Uterus (tissue), 3 donors: ENCODE measurements at regions not wholly inside any gene's neighbourhood (a gene's known extent, or its start where the extent isn't known, plus 50 kb on each side); places are given as distances from the start of the nearest gene placed in this dataset.

Experiments used
- DNase-seq, 2 donors: peaks; one replicate each; pipeline ENCODE4 v3.0.0-alpha.2; 2019 to 2020
- H3K27ac ChIP-seq, 2 donors: fragments of 200-600 bp; sonication (generic); 1 replicate in 1 of 2; 2 replicates in 1 of 2; pipeline ENCODE4 v1.5.1; 2016 to 2018
- H3K27me3 ChIP-seq, 2 donors: fragments of 200-600 bp; sonication (generic); one replicate each; pipeline ENCODE4 v1.5.1; 2018 to 2019; ENCODE audit warnings: control low read depth in 1 of 2
- H3K36me3 ChIP-seq, 2 donors: fragments of 200-600 bp; sonication (generic); one replicate each; pipeline ENCODE4 v1.5.1; 2019; ENCODE audit warnings: control low read depth in 1 of 2
- H3K4me1 ChIP-seq, 2 donors: fragments of 200-600 bp; sonication (generic); one replicate each; pipeline ENCODE4 v1.5.1; 2018 to 2019; ENCODE audit warnings: control low read depth in 1 of 2
- H3K4me3 ChIP-seq, 2 donors: fragments of 200-600 bp; sonication (generic); 1 replicate in 1 of 2; 2 replicates in 1 of 2; pipeline ENCODE4 v1.5.1; 2018 to 2019; ENCODE audit warnings: mild to moderate bottlenecking in 1 of 2
- H3K9me3 ChIP-seq, 2 donors: fragments of 200-600 bp; sonication (generic); one replicate each; pipeline ENCODE4 v1.5.1; 2019; ENCODE audit warnings: control low read depth in 1 of 2
- POLR2A ChIP-seq, 2 donors: fragments of 450-650 bp; IDR thresholded peaks; one replicate each; pipeline ENCODE4 v1.6.1; 2016; ENCODE audit warnings: antibody characterized with exemption in 2 of 2, mild to moderate bottlenecking in 1 of 2, moderate library complexity in 1 of 2
- intact Hi-C: fragments of 100-400 bp; cut with DNase I; formaldehyde crosslinking; loops from one replicate; pipeline ENCODE4 v1.15.1; 2023; ENCODE audit warnings: low total_unique reads
- TF ChIP-seq, protein P1 (sequence below), 4 experiments: fragments of 200-600 bp in 2 of 4; fragments of 450-650 bp in 2 of 4; sonication (generic) in 2 of 4; IDR thresholded peaks; one replicate each; pipeline ENCODE4 v1.5.1; 2016 to 2019; ENCODE audit warnings: antibody characterized with exemption in 4 of 4, mild to moderate bottlenecking in 2 of 4, moderate library complexity in 1 of 4
- donor health status: DM: yes; HTN: yes; CAD: no.

DNA sequence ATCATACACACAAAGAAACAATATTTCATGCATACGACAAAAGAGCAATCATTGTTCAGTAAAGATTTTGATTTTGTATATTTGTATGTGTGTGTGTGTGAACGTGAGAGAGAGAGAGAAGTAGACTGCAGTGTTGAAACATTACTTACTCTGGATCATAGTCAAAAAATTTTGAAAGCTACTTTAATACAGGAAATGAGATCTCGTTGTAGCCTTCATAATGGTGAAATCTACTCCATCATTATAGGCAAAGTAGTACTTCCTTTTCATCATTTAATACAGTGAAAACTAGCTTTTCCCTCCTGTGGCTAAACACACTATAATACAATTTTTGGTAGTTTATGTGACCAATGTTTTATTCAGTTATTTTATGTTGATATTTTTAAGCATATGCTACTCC is 1427.7 kb upstream of the C9orf72 start:
- Histone ChIP-seq H3K4me3 (no peak overlapping the region), H3K9me3 (no peaks in the 10 kb centered on the region), H3K27ac (no peak overlapping the region), H3K27me3 (no peaks in the 10 kb centered on the region), H3K36me3 (no peaks in the 10 kb centered on the region), H3K4me1 (no peaks in the 10 kb centered on the region)
- intact Hi-C loops: no loop called here
- no peak for DNase-seq
- TF ChIP-seq POLR2A (IDR thresholded peaks at IDR 0.05): no peak
- TF ChIP-seq, protein P1, sequence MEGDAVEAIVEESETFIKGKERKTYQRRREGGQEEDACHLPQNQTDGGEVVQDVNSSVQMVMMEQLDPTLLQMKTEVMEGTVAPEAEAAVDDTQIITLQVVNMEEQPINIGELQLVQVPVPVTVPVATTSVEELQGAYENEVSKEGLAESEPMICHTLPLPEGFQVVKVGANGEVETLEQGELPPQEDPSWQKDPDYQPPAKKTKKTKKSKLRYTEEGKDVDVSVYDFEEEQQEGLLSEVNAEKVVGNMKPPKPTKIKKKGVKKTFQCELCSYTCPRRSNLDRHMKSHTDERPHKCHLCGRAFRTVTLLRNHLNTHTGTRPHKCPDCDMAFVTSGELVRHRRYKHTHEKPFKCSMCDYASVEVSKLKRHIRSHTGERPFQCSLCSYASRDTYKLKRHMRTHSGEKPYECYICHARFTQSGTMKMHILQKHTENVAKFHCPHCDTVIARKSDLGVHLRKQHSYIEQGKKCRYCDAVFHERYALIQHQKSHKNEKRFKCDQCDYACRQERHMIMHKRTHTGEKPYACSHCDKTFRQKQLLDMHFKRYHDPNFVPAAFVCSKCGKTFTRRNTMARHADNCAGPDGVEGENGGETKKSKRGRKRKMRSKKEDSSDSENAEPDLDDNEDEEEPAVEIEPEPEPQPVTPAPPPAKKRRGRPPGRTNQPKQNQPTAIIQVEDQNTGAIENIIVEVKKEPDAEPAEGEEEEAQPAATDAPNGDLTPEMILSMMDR (IDR thresholded peaks at IDR 0.05): no peak

DNA sequence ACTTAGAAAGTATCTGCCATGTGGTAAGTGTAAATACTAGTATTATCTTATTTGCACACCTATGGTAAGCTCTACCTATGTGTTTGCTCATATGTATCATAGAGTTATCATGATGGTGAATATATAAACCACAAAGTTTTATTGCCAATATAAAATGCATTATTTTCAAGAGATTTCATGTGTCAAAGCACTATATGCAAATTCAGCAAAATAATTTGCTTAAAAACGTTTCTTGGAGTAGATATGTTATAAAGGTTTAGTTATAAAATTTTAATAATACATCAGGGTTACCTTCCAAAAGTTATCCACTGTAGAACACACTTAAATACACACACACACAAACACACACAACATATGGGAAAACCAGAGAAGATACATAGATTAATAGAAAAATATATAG is 1431.7 kb upstream of the C9orf72 start:
- Histone ChIP-seq H3K4me3 (no peak overlapping the region), H3K4me1 (no peaks in the 10 kb centered on the region), H3K27me3 (no peaks in the 10 kb centered on the region), H3K9me3 (no peaks in the 10 kb centered on the region), H3K27ac (no peak overlapping the region), H3K36me3 (no peaks in the 10 kb centered on the region)
- DNase-seq: no peak
- intact Hi-C loops: no loop called here
- TF ChIP-seq, protein P1 (IDR thresholded peaks at IDR 0.05): no peak
- no peak for TF ChIP-seq POLR2A (IDR thresholded peaks at IDR 0.05)

DNA sequence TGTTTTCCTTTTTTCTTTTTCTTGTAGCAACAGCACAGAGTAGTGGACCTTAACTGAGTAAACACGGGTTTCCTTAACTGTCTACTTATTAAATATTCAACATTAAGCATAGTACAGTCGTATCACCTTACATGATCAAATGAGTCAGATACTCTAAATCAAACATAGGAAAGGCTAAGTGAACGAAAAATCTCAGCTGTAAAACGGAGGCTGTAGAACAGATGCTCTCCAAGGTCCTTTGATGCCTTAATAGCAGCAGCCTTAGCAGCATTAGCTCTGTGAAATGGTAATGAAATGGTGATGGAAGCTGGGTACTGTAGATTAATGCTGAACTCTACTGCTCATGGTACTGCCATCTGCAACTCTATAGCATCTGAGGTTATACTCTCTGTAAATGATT is 1433.3 kb upstream of the C9orf72 start:
- no peaks in the 10 kb centered on the region for H3K4me1 ChIP-seq
- DNase-seq: no peak
- no peaks in the 10 kb centered on the region for H3K36me3 ChIP-seq
- intact Hi-C loops: no loop called here
- H3K9me3 ChIP-seq: no peaks in the 10 kb centered on the region
- no peaks in the 10 kb centered on the region for H3K27me3 ChIP-seq
- TF ChIP-seq, protein P1 (IDR thresholded peaks at IDR 0.05): no peak
- TF ChIP-seq POLR2A (IDR thresholded peaks at IDR 0.05): no peak
- no peak overlapping the region for H3K27ac ChIP-seq
- no peak overlapping the region for H3K4me3 ChIP-seq

DNA sequence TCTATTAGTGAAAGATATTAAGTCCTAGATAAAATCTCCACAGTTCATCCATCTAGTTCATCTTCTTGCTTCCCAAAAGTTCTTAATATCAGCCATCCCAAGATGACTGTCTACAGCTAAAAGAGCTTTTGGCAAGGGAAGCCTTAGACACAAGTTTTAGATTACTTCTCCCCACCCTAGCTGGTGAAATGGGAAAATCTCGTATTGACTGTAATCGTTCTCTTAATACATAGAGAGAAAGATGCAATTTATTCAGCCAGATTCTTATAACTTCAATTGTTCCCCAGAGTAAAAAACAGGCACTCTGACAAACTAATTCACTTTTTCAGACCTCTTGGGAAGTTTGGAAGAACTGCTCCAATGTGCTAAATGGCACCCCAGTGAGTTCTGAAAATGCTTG is 1439.6 kb upstream of the C9orf72 start:
- TF ChIP-seq, protein P1 (IDR thresholded peaks at IDR 0.05): no peak
- TF ChIP-seq POLR2A (IDR thresholded peaks at IDR 0.05): no peak
- H3K4me1 ChIP-seq: no peaks in the 10 kb centered on the region
- H3K27ac ChIP-seq: no peak overlapping the region

DNA sequence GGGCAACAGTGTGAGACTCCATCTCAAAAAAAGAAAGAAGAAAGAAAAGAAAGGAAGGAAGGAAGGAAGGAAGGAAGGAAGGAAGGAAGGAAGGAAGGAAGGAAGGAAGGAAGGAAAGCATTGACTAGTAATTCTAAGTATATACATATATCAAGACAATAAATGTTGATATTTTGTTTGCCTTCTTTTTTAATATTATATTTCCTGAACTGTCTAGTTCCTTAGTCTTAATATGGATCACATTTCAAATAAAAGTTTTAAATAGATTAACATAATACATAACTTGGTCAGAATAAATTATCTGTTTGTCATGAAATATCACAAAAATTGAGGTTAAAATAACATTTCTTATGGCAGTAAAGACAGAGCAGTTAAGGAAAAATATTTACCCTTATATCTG is 1448.4 kb upstream of the C9orf72 start:
- DNase-seq: no peak

More for the DNA sequence above, 1439.6 kb upstream of the C9orf72 start:
- Histone ChIP-seq H3K36me3 (no peaks in the 10 kb centered on the region), H3K4me3 (no peak overlapping the region), H3K27me3 (no peaks in the 10 kb centered on the region), H3K9me3 (no peaks in the 10 kb centered on the region)
- no peak for DNase-seq
- intact Hi-C loops: no loop called here

More for the DNA sequence above, 1448.4 kb upstream of the C9orf72 start:
- no peaks in the 10 kb centered on the region for H3K36me3 ChIP-seq
- H3K4me3 ChIP-seq: no peak overlapping the region
- no peaks in the 10 kb centered on the region for H3K4me1 ChIP-seq
- no peaks in the 10 kb centered on the region for H3K9me3 ChIP-seq
- intact Hi-C loops: no loop called here
- no peaks in the 10 kb centered on the region for H3K27me3 ChIP-seq
- H3K27ac ChIP-seq: no peak overlapping the region
- TF ChIP-seq, protein P1 (IDR thresholded peaks at IDR 0.05): no peak
- no peak for TF ChIP-seq POLR2A (IDR thresholded peaks at IDR 0.05)
